ENCODE measurements at regions not wholly inside any gene's neighbourhood (a gene's known extent, or its start where the extent isn't known, plus 50 kb on each side); places are given as distances from the start of the nearest gene placed in this dataset.

GRCh38 chr15:77715051-77715450 lies 82.3 kb upstream of the LINGO1 start (continued):
- TF ChIP-seq, protein P1, sequence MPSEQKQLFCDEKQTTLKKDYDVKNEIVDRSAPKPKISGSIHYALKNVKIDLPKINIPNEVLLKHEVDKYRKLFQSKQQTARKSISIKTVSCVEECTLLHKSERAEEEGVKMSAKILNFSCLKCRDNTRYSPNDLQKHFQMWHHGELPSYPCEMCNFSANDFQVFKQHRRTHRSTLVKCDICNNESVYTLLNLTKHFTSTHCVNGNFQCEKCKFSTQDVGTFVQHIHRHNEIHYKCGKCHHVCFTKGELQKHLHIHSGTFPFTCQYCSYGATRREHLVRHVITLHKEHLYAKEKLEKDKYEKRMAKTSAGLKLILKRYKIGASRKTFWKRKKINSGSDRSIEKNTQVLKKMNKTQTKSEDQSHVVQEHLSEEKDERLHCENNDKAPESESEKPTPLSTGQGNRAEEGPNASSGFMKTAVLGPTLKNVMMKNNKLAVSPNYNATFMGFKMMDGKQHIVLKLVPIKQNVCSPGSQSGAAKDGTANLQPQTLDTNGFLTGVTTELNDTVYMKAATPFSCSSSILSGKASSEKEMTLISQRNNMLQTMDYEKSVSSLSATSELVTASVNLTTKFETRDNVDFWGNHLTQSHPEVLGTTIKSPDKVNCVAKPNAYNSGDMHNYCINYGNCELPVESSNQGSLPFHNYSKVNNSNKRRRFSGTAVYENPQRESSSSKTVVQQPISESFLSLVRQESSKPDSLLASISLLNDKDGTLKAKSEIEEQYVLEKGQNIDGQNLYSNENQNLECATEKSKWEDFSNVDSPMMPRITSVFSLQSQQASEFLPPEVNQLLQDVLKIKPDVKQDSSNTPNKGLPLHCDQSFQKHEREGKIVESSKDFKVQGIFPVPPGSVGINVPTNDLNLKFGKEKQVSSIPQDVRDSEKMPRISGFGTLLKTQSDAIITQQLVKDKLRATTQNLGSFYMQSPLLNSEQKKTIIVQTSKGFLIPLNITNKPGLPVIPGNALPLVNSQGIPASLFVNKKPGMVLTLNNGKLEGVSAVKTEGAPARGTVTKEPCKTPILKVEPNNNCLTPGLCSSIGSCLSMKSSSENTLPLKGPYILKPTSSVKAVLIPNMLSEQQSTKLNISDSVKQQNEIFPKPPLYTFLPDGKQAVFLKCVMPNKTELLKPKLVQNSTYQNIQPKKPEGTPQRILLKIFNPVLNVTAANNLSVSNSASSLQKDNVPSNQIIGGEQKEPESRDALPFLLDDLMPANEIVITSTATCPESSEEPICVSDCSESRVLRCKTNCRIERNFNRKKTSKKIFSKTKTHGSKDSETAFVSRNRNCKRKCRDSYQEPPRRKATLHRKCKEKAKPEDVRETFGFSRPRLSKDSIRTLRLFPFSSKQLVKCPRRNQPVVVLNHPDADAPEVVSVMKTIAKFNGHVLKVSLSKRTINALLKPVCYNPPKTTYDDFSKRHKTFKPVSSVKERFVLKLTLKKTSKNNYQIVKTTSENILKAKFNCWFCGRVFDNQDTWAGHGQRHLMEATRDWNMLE (tag by site-specific recombination; conservative IDR thresholded peaks at IDR 0.05; ENCODE audit: low read depth), result no peak
- TF ChIP-seq, protein P2, sequence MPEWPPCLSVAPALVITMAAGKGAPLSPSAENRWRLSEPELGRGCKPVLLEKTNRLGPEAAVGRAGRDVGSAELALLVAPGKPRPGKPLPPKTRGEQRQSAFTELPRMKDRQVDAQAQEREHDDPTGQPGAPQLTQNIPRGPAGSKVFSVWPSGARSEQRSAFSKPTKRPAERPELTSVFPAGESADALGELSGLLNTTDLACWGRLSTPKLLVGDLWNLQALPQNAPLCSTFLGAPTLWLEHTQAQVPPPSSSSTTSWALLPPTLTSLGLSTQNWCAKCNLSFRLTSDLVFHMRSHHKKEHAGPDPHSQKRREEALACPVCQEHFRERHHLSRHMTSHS (tag by site-specific recombination; IDR thresholded peaks at IDR 0.05), result no peak

GRCh38 chr15:77714555-77714954 lies 81.8 kb upstream of the LINGO1 start:
- no peaks in the 10 kb centered on the region for H3K9me3 ChIP-seq (ENCODE audit: control insufficient read depth, insufficient read depth, low read depth, low read length)
- no peak overlapping the region for H3K4me3 ChIP-seq (ENCODE audit: low read depth, low read length)
- ChIA-PET POLR2A (no interaction called here), CTCF (no interaction called here)
- H3K36me3 ChIP-seq (ENCODE audit: control insufficient read depth in 2 of 2, insufficient read depth in 1 of 2, low read length in 2 of 2), result no peaks in the 10 kb centered on the region
- peak; percentile 65; the same call in 1 of the 2 replicates for TF ChIP-seq EGR2 (tag by site-specific recombination; IDR thresholded peaks at IDR 0.05; ENCODE audit: low read depth)
- no peak for TF ChIP-seq ZBTB7A (tag by site-specific recombination; IDR thresholded peaks at IDR 0.05; ENCODE audit: low read depth)
- TF ChIP-seq ZNF707 (tag by site-specific recombination; IDR thresholded peaks at IDR 0.05), result no peak
- no peak for TF ChIP-seq ZNF776 (tag by site-specific recombination; IDR thresholded peaks at IDR 0.05; ENCODE audit: borderline replicate concordance)
- no peak for TF ChIP-seq BCL11B (tag by site-specific recombination; IDR thresholded peaks at IDR 0.05; ENCODE audit: low read depth)
- TF ChIP-seq, protein P3, sequence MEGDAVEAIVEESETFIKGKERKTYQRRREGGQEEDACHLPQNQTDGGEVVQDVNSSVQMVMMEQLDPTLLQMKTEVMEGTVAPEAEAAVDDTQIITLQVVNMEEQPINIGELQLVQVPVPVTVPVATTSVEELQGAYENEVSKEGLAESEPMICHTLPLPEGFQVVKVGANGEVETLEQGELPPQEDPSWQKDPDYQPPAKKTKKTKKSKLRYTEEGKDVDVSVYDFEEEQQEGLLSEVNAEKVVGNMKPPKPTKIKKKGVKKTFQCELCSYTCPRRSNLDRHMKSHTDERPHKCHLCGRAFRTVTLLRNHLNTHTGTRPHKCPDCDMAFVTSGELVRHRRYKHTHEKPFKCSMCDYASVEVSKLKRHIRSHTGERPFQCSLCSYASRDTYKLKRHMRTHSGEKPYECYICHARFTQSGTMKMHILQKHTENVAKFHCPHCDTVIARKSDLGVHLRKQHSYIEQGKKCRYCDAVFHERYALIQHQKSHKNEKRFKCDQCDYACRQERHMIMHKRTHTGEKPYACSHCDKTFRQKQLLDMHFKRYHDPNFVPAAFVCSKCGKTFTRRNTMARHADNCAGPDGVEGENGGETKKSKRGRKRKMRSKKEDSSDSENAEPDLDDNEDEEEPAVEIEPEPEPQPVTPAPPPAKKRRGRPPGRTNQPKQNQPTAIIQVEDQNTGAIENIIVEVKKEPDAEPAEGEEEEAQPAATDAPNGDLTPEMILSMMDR (tag by site-specific recombination; IDR thresholded peaks at IDR 0.05), result no peak
- no peak for TF ChIP-seq ZNF169 (tag by site-specific recombination; IDR thresholded peaks at IDR 0.05)
- TF ChIP-seq ZFHX2 (tag by site-specific recombination; conservative IDR thresholded peaks at IDR 0.05), result peak; percentile 81
- no peaks in the 10 kb centered on the region for H3K4me1 ChIP-seq (ENCODE audit: control insufficient read depth, insufficient read depth, low read length)
- H3K27ac ChIP-seq (ENCODE audit: extremely low read depth, low read depth, low read length), result no peak overlapping the region

GRCh38 chr15:77714023-77714422 lies 81.3 kb upstream of the LINGO1 start:
- no peak for TF ChIP-seq ZNF146 (tag by site-specific recombination; IDR thresholded peaks at IDR 0.05)
- Histone ChIP-seq H3K36me3 (ENCODE audit: control insufficient read depth in 2 of 2, insufficient read depth in 1 of 2, low read length in 2 of 2) (no peaks in the 10 kb centered on the region), H3K27ac (ENCODE audit: extremely low read depth, low read depth, low read length) (no peak overlapping the region), H3K4me1 (ENCODE audit: control insufficient read depth, insufficient read depth, low read length) (no peaks in the 10 kb centered on the region), H3K9me3 (ENCODE audit: control insufficient read depth, insufficient read depth, low read depth, low read length) (no peaks in the 10 kb centered on the region), H3K4me3 (ENCODE audit: low read depth, low read length) (no peak overlapping the region)
- POLR2A ChIA-PET, result no interaction called here
- CTCF ChIA-PET, result no interaction called here

DNA sequence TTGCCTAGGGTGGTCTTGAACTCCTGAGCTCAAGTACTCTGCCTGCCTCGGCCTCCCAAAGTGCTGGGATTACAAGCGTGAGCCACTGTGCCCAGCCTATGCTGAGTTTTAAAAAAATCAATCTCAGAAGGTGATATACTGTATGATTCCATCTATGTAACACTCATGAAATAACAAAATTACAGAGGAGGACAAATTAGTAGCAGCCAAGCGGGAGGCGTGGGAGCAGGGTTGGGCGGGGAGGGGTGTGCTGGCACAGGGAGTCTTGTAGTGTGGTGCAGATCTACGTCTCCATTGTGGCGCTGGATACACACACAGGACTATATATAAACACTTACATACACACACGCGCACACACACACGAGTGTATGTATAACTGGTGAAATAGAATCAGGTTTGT lies 80.6 kb upstream of the LINGO1 start:
- H3K4me3 ChIP-seq (ENCODE audit: low read depth, low read length), result no peak overlapping the region
- no peaks in the 10 kb centered on the region for H3K9me3 ChIP-seq (ENCODE audit: control insufficient read depth, insufficient read depth, low read depth, low read length)
- no peaks in the 10 kb centered on the region for H3K4me1 ChIP-seq (ENCODE audit: control insufficient read depth, insufficient read depth, low read length)
- no peak overlapping the region for H3K27ac ChIP-seq (ENCODE audit: extremely low read depth, low read depth, low read length)
- ChIA-PET POLR2A (no interaction called here), CTCF (interaction anchor here (1.3 kb wide), 1 partner anchor 9 kb away, joined by 3 read pairs; no protein-coding TSS in a partner anchor)
- H3K36me3 ChIP-seq (ENCODE audit: control insufficient read depth in 2 of 2, insufficient read depth in 1 of 2, low read length in 2 of 2), result no peaks in the 10 kb centered on the region
- TF ChIP-seq, protein P4, sequence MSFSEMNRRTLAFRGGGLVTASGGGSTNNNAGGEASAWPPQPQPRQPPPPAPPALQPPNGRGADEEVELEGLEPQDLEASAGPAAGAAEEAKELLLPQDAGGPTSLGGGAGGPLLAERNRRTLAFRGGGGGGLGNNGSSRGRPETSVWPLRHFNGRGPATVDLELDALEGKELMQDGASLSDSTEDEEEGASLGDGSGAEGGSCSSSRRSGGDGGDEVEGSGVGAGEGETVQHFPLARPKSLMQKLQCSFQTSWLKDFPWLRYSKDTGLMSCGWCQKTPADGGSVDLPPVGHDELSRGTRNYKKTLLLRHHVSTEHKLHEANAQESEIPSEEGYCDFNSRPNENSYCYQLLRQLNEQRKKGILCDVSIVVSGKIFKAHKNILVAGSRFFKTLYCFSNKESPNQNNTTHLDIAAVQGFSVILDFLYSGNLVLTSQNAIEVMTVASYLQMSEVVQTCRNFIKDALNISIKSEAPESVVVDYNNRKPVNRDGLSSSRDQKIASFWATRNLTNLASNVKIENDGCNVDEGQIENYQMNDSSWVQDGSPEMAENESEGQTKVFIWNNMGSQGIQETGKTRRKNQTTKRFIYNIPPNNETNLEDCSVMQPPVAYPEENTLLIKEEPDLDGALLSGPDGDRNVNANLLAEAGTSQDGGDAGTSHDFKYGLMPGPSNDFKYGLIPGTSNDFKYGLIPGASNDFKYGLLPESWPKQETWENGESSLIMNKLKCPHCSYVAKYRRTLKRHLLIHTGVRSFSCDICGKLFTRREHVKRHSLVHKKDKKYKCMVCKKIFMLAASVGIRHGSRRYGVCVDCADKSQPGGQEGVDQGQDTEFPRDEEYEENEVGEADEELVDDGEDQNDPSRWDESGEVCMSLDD (tag by site-specific recombination; IDR thresholded peaks at IDR 0.05), result no peak
- TF ChIP-seq ZNF670 (tag by site-specific recombination; IDR thresholded peaks at IDR 0.05; ENCODE audit: low read depth) (no peak), ZNF664 (tag by site-specific recombination; IDR thresholded peaks at IDR 0.05) (no peak), ZNF830 (tag by site-specific recombination; IDR thresholded peaks at IDR 0.05; ENCODE audit: low read depth) (no peak), TSHZ1 (tag by site-specific recombination; IDR thresholded peaks at IDR 0.05; ENCODE audit: borderline replicate concordance) (no peak)

All from HEK293 (cell line).